Adipocyte (in vitro differentiated cells): ENCODE measurements at regions not wholly inside any gene's neighbourhood (a gene's known extent, or its start where the extent isn't known, plus 50 kb on each side); places are given as distances from the start of the nearest gene placed in this dataset.

Experiments
- DNase-seq: peaks from one replicate; pipeline ENCODE4 v3.0.0-alpha.2; 2015; ENCODE audit warnings: low read depth
- H3K27me3 ChIP-seq: replicated peaks from 2 replicates; pipeline ENCODE4 v1.7.0; 2013; ENCODE audit warnings: mild to moderate bottlenecking, low read length, moderate library complexity; ENCODE audit not compliant: control insufficient read depth, insufficient read depth
- H3K36me3 ChIP-seq: 2 replicates; pipeline ENCODE4 v1.7.0; 2013; ENCODE audit warnings: low read length, mild to moderate bottlenecking, moderate library complexity; ENCODE audit not compliant: control insufficient read depth, insufficient read depth, severe bottlenecking
- H3K4me1 ChIP-seq: 2 replicates; pipeline ENCODE4 v1.7.0; 2013; ENCODE audit warnings: mild to moderate bottlenecking, low read length, moderate library complexity; ENCODE audit not compliant: control insufficient read depth, insufficient read depth
- H3K4me3 ChIP-seq: 2 replicates; pipeline ENCODE4 v1.7.0; 2013; ENCODE audit warnings: mild to moderate bottlenecking, low read length, moderate library complexity
- H3K9ac ChIP-seq: 2 replicates; pipeline ENCODE4 v1.7.0; 2013; ENCODE audit warnings: mild to moderate bottlenecking, low read length, moderate library complexity
- H3K9me3 ChIP-seq: 2 replicates; pipeline ENCODE4 v1.7.0; 2013; ENCODE audit warnings: mild to moderate bottlenecking, low read length, moderate library complexity; ENCODE audit not compliant: control insufficient read depth

DNA sequence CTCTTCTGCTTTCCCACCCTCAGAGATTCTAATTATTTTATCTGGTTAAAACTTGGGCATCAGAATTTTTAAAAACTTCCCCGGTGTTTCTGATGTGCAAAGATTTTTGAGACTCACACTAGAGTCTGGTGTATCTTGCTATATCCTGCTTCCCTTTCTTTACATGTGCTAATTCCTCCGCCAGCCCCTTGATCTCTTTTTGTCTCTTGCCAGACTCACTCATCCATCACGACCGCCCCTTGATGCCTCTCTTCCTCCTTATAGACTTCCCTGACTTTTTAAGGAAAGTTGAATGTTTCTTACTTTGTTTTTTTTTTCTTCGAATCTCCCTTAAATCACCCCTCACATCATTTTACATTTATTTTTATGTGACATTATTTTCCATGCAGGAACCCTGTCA is 274.9 kb upstream of the PITX2 start:
- no peaks in the 10 kb centered on the region for H3K27me3 ChIP-seq
- no peaks in the 10 kb centered on the region for H3K9me3 ChIP-seq
- no peak overlapping the region for H3K9ac ChIP-seq
- DNase-seq: no peak
- peaks cover 7% of the 10 kb centered on the region for H3K4me1 ChIP-seq
- H3K36me3 ChIP-seq: no peaks in the 10 kb centered on the region
- H3K4me3 ChIP-seq: no peak overlapping the region

DNA sequence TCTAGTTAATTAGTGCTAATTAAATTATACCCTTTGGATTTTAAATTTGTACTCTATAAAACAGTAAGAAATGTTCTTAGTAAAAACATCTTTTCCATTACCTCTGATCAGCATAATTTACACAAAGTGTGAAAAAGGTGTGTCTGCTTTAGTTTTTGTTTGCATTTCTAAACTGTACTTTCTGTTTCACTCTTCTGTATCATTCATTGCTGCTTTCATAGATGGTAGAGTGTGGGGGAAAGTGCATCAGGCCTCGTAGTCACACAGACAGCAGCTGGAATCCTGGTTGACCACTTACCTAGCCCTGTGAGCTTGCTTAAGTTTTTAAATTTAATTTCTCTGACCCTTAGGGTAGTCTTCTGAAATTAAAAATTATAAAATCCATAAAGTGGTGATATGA is 275.4 kb upstream of the PITX2 start:
- no peaks in the 10 kb centered on the region for H3K36me3 ChIP-seq
- no peak overlapping the region for H3K4me3 ChIP-seq
- peaks cover 7% of the 10 kb centered on the region for H3K4me1 ChIP-seq
- H3K9ac ChIP-seq: no peak overlapping the region
- no peaks in the 10 kb centered on the region for H3K27me3 ChIP-seq
- H3K9me3 ChIP-seq: no peaks in the 10 kb centered on the region
- DNase-seq: no peak

DNA sequence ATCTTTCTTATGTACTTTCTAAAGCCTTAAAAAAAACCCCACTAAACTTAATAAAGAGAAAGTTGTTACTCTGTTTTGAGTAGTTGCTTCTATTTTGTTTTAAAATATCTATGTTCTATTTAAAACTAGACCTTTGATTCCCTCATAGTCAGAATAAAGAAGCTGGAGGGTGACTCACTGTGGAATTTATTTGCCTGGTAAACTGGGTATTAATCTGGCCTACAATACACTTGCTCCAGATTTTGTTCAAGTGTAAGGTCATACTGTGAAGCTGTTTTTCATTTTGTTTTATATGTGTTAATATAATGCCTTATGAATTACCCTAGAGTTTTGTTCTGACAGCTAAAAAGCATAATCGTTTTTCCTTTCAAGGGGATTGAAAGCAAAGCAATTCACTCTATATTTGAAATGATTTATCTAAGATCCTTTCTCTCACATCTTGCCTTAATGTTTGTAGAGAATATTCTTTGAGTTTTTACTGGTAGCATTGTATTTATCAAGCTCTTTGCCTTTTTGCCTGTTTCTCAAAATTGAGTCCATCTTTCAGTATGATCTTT is 277.4 kb upstream of the PITX2 start:
- H3K9me3 ChIP-seq: no peaks in the 10 kb centered on the region
- H3K36me3 ChIP-seq: no peaks in the 10 kb centered on the region
- H3K4me3 ChIP-seq: no peak overlapping the region
- DNase-seq: peak; percentile 17
- H3K27me3 ChIP-seq: no peaks in the 10 kb centered on the region
- no peak overlapping the region for H3K9ac ChIP-seq
- H3K4me1 ChIP-seq: peaks cover 7% of the 10 kb centered on the region

DNA sequence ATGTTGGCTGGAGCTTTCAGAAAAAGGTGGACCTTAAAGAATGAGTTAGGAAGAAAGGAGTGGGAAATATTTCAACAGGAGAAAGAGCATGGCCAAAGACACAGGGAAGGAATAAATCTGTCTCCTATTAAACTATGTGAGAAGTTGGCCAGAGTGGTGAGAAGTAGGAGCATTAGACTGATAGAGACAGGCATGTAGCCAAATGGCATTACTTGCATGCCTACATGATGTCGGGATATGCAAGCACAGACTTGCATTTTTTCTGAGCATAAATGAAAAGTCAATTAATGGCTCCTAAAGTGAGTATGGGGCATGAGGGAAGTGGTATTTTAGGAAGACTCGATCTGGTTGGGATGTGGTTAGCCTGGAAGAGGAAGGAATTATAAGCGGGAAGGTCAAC is 279.6 kb upstream of the PITX2 start:
- H3K9ac ChIP-seq: no peak overlapping the region
- DNase-seq: peak; percentile 7
- no peak overlapping the region for H3K4me3 ChIP-seq
- H3K27me3 ChIP-seq: no peaks in the 10 kb centered on the region
- no peaks in the 10 kb centered on the region for H3K36me3 ChIP-seq
- peaks cover 7% of the 10 kb centered on the region for H3K4me1 ChIP-seq
- H3K9me3 ChIP-seq: no peaks in the 10 kb centered on the region

DNA sequence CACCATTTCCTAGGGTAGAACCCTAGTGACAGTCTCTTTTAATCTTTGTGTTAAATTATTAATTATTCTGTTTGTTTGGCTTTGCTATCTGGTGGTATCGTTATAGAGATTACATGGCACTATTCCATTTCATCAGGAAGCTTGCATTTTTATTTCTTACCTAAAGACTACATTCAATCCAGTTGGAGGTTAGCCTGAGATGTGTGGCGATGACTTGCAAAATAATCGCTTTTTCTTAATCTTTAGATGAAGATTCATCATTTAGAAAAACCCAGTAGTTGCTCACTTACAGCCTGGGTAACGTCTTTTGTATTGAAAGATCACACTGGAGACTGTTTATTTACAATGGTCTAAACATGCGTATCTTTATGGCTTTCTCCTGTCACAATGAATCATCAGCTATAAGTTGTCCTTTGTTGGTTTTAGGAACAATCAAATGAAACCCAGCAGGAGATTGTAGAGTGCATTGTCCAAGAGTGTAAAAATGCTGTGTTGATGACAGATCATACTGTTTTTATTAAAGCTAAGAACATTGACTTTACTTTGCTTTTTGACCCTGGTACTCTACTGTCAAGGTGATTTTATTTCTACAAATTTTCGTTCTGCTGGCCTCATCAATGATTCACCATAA is 281.7 kb upstream of the PITX2 start:
- peaks cover 7% of the 10 kb centered on the region for H3K4me1 ChIP-seq

DNA sequence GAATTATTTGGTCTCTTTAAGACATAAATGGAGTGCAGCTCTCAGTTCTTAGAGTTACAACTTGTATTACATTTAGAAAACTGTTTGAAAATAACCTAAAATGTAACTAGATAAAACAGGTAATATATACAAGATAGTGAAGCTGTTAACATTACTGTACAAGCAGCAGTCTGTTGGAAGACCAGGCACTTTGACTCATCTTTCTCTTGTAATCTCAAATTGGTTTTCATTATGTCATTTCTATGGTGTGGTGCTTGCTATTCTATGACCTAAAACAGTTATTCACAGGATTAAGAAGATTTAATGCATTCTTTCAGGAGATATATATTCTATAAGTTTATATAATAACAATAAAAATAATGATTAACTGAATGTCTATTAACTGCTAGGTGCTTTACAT is 282.5 kb upstream of the PITX2 start:
- no peak for DNase-seq
- H3K27me3 ChIP-seq: no peaks in the 10 kb centered on the region
- H3K36me3 ChIP-seq: no peaks in the 10 kb centered on the region
- H3K9ac ChIP-seq: no peak overlapping the region
- H3K4me3 ChIP-seq: no peak overlapping the region
- H3K4me1 ChIP-seq: no peaks in the 10 kb centered on the region
- H3K9me3 ChIP-seq: no peaks in the 10 kb centered on the region

More for the DNA sequence above, 281.7 kb upstream of the PITX2 start:
- H3K27me3 ChIP-seq: no peaks in the 10 kb centered on the region
- peak; percentile 56 for DNase-seq
- H3K9me3 ChIP-seq: no peaks in the 10 kb centered on the region
- H3K36me3 ChIP-seq: no peaks in the 10 kb centered on the region
- H3K4me3 ChIP-seq: no peak overlapping the region
- no peak overlapping the region for H3K9ac ChIP-seq

DNA sequence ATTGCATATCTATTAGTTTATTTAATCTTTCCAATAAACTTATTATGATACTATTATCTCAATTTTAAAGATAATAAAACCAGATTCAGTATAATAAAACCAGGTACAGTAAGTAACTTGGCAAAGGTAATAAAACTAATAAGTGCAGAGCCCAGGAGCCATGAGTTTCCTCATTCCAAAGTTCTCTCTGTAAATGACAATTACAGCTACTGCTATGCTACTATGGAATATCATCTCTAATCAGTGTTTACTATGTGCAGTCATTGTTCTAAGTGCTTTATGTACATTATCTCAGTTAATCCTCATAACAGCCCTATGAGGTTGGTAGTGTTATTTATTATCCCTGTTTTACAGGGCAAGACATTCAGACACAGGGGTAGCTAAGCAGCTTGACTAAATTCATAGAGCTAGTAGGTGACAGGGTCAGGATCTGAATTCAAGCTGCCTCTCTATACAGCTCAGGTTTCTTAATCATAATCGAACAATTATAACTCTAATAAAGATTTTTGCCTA is 285.0 kb upstream of the PITX2 start:
- H3K9me3 ChIP-seq: no peaks in the 10 kb centered on the region
- H3K9ac ChIP-seq: no peak overlapping the region
- no peak for DNase-seq
- no peaks in the 10 kb centered on the region for H3K36me3 ChIP-seq
- no peak overlapping the region for H3K4me3 ChIP-seq
- H3K4me1 ChIP-seq: no peaks in the 10 kb centered on the region
- no peaks in the 10 kb centered on the region for H3K27me3 ChIP-seq

DNA sequence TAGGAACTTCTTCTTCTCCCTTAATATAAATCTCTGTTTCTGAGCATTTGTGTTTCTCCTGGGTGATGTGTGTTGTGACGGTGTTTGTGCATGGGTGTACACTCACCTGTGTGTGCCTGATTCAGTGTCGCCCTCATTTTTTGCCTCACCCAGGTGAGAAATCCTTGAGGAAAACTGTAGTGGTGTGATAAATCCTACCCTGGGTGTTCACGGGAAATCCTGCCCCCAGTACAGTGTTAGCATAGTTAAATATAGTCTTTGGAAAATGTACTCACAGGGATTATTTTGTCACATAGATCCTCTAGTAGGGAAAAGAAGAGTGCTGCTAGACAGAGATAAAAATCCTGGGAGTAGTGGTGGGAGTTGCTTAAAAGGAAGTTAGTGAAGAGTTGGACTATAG is 291.9 kb upstream of the PITX2 start:
- H3K36me3 ChIP-seq: no peaks in the 10 kb centered on the region
- no peak for DNase-seq
- no peaks in the 10 kb centered on the region for H3K27me3 ChIP-seq
- H3K9ac ChIP-seq: no peak overlapping the region
- no peaks in the 10 kb centered on the region for H3K4me1 ChIP-seq
- no peaks in the 10 kb centered on the region for H3K9me3 ChIP-seq
- H3K4me3 ChIP-seq: no peak overlapping the region

DNA sequence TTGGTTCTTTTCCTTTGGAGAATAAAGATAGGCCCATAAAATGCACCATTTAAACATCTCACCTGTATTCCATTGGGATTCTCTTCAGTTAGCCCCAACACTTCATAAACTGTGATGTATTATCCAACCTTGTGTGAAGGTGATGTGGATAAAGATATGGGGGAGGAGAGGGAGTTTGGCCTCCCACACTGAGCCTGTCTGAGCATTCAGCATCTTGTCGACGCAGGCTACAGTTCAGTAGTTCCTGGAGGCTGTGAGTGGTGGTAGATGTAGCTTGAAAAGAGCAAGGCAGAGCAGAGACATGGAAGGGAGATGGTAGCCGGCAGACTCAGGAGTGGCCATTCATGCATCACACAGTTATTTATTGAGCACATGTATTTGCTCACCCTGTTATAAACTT is 292.4 kb upstream of the PITX2 start:
- H3K4me3 ChIP-seq: no peak overlapping the region
- no peaks in the 10 kb centered on the region for H3K27me3 ChIP-seq
- H3K4me1 ChIP-seq: no peaks in the 10 kb centered on the region
- H3K9me3 ChIP-seq: no peaks in the 10 kb centered on the region
- DNase-seq: no peak
- no peak overlapping the region for H3K9ac ChIP-seq
- no peaks in the 10 kb centered on the region for H3K36me3 ChIP-seq

DNA sequence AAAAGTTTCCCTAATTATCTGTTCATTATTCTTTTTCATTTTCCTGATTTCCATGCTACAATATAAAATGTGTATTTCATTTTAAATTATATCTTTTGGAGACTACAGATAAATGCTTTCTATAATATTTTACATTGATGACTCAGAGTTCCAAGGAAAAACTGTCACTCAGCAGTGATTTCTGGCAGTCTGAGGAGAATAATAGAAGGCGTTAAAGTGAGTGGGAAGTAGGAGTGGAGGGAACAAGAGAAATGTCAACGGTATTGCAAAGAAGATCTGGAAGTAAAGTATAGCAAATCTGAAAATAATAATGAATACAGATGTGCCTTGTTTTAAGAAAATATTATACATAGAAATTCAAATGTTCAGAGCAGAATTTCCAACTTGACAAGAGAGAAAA is 293.6 kb upstream of the PITX2 start:
- no peaks in the 10 kb centered on the region for H3K27me3 ChIP-seq

DNA sequence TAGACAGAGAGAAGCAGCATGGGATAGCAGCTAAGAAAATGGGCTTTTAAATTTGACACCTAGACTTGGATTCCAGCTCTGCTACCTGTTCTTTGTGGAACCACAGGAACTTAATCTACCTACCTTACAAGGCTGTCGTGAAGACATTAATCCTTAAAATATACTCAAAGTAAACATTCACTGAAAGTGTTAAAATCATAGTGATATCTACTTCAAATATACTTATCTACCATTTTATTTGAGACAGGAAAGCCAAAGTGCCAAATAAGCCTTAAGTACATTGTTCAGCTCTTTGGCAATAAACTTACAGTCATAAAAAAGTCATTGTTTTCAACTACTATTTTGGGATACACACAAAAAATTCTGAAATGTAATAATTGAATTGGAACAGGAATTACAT is 295.0 kb upstream of the PITX2 start:
- Histone ChIP-seq H3K4me3 (no peak overlapping the region), H3K4me1 (no peaks in the 10 kb centered on the region), H3K27me3 (no peaks in the 10 kb centered on the region), H3K9ac (no peak overlapping the region), H3K9me3 (no peaks in the 10 kb centered on the region), H3K36me3 (no peaks in the 10 kb centered on the region)
- DNase-seq: no peak

More for the DNA sequence above, 293.6 kb upstream of the PITX2 start:
- Histone ChIP-seq H3K4me3 (no peak overlapping the region), H3K9ac (no peak overlapping the region), H3K36me3 (no peaks in the 10 kb centered on the region), H3K9me3 (no peaks in the 10 kb centered on the region), H3K4me1 (no peaks in the 10 kb centered on the region)
- DNase-seq: no peak

DNA sequence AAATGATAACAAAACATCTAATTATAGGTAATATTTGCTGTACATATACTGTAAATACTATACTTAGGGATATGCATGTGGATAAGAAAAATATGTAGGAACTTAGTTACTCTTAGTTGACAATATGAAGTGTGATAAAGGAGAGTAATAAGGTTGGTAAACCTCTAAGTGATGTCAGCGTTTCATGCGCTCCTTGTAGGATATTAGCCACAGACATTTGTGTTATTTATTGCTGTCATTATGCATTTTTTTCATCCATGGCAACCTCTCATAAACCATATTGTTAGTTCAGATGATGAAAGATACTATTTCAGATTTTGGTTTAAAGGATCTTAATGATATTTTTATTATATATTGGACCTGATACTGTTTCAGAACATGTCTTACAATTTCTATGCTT is 298.1 kb upstream of the PITX2 start:
- Histone ChIP-seq H3K4me1 (no peaks in the 10 kb centered on the region), H3K9me3 (no peaks in the 10 kb centered on the region), H3K9ac (no peak overlapping the region)

More for the DNA sequence above, 298.1 kb upstream of the PITX2 start:
- DNase-seq: no peak
- no peak overlapping the region for H3K4me3 ChIP-seq
- H3K36me3 ChIP-seq: no peaks in the 10 kb centered on the region
- H3K27me3 ChIP-seq: no peaks in the 10 kb centered on the region
